HEK293T (cell line): ENCODE measurements at regions not wholly inside any gene's neighbourhood (a gene's known extent, or its start where the extent isn't known, plus 50 kb on each side); places are given as distances from the start of the nearest gene placed in this dataset.

Experiments used
- ELF4 ChIP-seq: fragments of 450-650 bp; IDR thresholded peaks from 2 replicates; pipeline ENCODE4 v1.6.1; 2017; ENCODE audit warnings: antibody characterized with exemption
- FOXM1 ChIP-seq: fragments of 450-650 bp; IDR thresholded peaks from 2 replicates; pipeline ENCODE4 v1.6.1; 2017; ENCODE audit warnings: mild to moderate bottlenecking, borderline replicate concordance
- TARDBP ChIP-seq: fragments of 450-650 bp; IDR thresholded peaks from 2 replicates; pipeline ENCODE4 v1.6.1; 2016

GRCh38 chr5:92633875-92634487 is 947.0 kb downstream of the NR2F1-AS1 start:
- TF ChIP-seq FOXM1 (no peak), TARDBP (no peak), ELF4 (no peak)
